HG03135 (cell line): ENCODE measurements at regions not wholly inside any gene's neighbourhood (a gene's known extent, or its start where the extent isn't known, plus 50 kb on each side); places are given as distances from the start of the nearest gene placed in this dataset.
"Not testable (repeated sequence)": the region's sequence is repeated elsewhere in the genome, so short reads cannot be mapped to it uniquely, and the experiment has no call there.

Experiments
- ATAC-seq: cut with Tn5 transposase; IDR thresholded peaks from one replicate; pipeline ENCODE4 v1.9.1; 2021; ENCODE audit warnings: mild to moderate bottlenecking, moderate library complexity; ENCODE audit not compliant: unreplicated experiment

DNA sequence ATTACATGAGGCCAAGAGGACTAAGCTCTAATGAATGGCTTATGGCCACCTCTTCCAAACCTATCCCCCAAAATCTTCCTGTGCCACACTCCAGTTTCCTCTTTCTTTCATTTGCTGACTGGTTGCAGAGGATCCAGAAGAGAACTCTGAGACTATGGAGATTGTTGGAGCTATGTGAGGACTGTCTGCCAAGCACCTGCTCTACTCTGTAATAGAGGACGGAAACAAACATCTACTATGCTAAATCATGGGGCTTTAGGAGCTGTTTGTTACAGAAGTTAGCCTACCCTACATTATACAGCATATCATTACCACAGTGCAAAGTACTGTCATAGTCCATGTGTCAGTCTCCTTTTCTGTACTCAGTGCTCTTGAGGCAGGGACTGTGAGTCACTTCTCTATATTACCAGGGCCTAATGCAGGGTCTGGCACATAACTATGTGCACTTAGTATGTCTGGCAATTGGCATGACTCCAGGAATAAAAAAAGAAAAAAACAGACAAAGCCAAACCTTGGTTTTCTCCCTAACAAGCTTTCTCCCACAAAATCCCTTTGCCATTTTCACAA, 95.1 kb downstream of the RPAP3 start:
- ATAC-seq: no peak

- ATAC-seq: no peak
Observed at GRCh38 chr12:47609806-47610205, 96.0 kb downstream of the RPAP3 start.

DNA sequence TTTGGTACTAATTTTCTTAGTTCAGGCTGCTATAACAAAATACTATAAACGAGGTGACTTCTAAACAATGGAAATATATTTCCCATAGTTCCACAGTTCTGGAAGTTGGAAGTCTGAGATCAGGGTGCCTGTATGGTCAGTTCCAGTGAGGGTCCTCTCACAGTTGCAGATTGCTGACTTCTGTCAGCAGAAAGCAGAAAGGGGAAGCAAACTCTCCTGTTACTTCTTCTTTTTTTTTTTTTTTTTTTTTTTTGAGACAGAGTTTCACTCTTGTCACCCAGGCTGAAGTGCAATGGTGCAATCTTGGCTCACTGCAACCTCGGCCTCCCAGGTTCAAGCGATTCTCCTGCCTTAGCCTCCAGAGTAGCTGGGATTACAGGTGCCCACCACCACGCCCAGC, 97.2 kb downstream of the RPAP3 start:
- ATAC-seq: not testable (repeated sequence)

DNA sequence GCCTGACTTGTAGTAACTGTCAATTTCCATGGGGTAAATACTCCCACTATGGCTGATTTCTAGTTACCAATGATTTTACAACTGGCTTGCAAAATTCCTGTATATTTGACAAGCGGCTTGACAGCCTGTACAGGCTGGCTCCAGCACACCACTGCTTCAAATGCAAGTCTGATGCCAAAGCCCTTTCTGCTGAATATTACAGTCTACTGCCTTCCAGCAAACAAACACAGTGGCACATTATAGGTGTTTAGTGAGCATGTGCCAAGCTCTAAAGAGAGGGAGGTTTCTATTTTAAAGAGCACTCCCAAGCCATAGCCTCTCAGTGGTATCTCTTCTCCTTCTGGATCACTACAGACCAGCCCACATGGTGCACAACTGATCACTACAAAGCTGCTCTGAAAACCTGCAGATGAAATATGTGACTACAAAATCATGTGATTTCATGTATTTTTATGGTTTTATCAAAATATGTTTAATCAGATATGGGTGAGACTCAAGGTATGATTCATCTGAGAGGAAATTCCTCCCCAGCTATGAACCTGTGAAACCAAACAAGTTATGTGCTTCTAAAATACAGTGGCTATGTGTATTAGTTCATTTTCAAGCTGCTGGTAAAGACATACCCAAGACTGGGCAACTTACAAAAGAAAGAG, 101.5 kb downstream of the RPAP3 start:
- no peak for ATAC-seq

- ATAC-seq: no peak
Observed at GRCh38 chr12:47602949-47603558, 102.8 kb downstream of the RPAP3 start.

- no peak for ATAC-seq
Observed at GRCh38 chr12:47602325-47602724, 103.5 kb downstream of the RPAP3 start.

DNA sequence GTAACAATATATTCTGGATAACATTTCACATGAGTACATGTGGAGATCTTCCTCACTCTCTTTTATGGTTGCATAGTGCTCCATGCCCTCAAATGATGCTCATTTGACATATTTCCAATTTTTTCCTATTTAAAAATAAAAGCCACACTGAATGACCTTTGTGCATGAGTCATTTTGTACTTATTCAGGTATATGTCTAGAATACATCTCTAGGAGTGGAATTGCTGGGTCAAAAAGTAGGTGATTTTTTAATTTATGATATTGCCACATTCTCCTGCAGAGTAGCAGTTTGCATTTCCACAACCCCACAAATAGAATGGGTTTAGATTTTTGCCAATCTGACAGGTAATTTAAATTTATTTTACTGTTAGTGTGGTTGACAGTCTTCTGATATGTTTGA, 104.8 kb downstream of the RPAP3 start:
- ATAC-seq: no peak

DNA sequence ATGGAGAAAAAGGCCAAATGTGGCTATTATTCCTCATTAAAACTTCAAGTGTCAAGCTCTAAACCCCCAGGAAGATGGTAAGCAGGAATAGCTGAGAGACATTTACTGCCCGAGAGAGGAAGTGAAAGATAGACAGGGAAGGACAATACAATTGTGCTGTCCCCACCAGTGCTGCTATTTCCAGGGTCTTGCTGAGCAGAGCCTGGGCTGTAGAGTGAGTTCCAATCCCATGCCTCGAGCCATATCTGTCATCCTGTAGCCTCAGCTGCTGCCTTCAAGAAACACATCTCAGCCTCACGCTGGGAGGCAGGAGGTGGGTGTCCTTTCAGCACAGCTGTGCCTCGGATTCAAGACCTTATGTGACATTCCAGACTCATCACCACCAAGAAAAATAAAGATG, 114.0 kb downstream of the RPAP3 start:
- no peak for ATAC-seq

GRCh38 chr12:47591361-47591791, 114.5 kb downstream of the RPAP3 start:
- no peak for ATAC-seq

- ATAC-seq: no peak
Observed at GRCh38 chr12:47590771-47591360, 115.0 kb downstream of the RPAP3 start.

GRCh38 chr12:47586952-47587669, 118.7 kb downstream of the RPAP3 start:
- no peak for ATAC-seq

DNA sequence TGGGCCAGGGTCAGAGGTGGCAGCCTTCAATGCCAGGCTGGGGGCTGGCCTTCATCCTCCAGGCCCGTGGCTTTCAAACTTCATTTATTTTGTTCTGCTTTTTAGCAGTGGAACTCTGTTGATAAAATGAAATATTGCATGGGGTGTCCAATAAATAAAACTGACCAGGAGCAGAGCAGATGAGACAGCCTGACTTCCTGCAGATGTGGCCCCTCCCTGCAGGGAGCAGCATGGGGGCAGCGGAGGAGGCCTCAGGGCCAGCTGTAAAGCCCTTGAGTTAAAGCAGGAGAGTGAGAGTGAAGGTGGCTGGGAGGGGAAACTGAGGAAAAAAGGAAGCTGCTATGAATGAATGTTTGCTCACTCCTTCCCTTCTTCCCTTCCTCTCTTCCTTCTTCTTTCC, 120.3 kb downstream of the RPAP3 start:
- ATAC-seq: no peak

GRCh38 chr12:47578836-47579235, 127.0 kb downstream of the RPAP3 start:
- no peak for ATAC-seq

- no peak for ATAC-seq
Observed at GRCh38 chr12:47577206-47577989, 128.4 kb downstream of the RPAP3 start.

GRCh38 chr12:47576289-47576945, 129.4 kb downstream of the RPAP3 start:
- ATAC-seq: no peak

DNA sequence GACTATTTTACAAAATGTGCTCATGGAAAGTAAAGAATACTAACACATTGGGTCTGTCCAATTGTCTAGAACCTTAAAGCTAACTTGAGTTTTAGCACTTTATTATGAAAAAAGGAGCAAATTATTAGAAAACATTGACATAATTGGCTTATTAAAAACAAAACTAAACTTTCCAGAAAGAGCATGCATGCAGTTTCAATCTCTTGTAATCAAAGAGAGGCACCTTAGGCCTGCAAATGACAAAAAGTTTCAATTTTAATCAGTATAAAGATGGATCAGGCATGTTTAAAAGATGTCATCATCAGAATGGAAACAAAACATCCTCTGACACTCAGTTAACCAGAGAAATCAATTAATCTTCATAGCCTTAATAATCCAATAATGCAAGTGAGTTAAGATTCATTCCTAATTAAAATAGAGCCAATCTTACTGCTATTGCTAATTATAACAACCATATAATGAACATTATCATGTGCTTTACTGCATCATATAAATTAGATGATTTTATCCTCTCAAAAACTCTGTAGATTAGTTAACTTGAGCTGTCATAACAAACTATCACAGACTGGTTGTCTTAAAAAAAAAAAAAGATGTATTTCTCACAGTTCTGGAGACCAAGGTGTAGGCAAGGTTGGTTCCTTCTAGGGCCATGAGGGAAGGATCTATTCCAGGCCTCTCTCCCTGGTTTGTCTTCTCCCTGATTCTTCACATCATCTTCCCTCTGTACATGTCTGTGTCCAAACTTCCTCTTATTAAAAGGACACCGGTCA, 131.4 kb downstream of the RPAP3 start:
- ATAC-seq: no peak

GRCh38 chr12:47573146-47573659, 132.6 kb downstream of the RPAP3 start:
- no peak for ATAC-seq

- no peak for ATAC-seq
Observed at GRCh38 chr12:47570151-47570550, 135.7 kb downstream of the RPAP3 start.

- no peak for ATAC-seq
Observed at GRCh38 chr12:47562201-47562600, 143.6 kb downstream of the RPAP3 start.
